A549 (cell line): ENCODE measurements at regions not wholly inside any gene's neighbourhood (a gene's known extent, or its start where the extent isn't known, plus 50 kb on each side); places are given as distances from the start of the nearest gene placed in this dataset.

ENCODE experiments used
- CHD2 ChIP-seq: fragments of 150-350 bp; IDR thresholded peaks from 2 replicates; pipeline ENCODE4 v1.6.1; 2014; ENCODE audit warnings: low read length; ENCODE audit not compliant: partially characterized antibody
- EP300 ChIP-seq, 2 experiments: fragments of >200 bp; sonication (Bioruptor Twin); formaldehyde crosslinking; IDR thresholded peaks; 2 replicates in 1 of 2; 3 replicates in 1 of 2; pipeline ENCODE4 v1.6.1; 2016 to 2017
- JUNB ChIP-seq: fragments of >200 bp; sonication (Bioruptor Twin); formaldehyde crosslinking; IDR thresholded peaks from 2 replicates; pipeline ENCODE4 v1.6.1; 2016
- KDM5A ChIP-seq: fragments of 200-600 bp; sonication (generic); IDR thresholded peaks from 2 replicates; pipeline ENCODE4 v1.6.1; 2016; ENCODE audit warnings: antibody characterized with exemption, mild to moderate bottlenecking
- MAX ChIP-seq: IDR thresholded peaks from 2 replicates; pipeline ENCODE4 v1.6.1; 2012
- POLR2A ChIP-seq: IDR thresholded peaks from 2 replicates; pipeline ENCODE4 v1.6.1; 2012; ENCODE audit warnings: mild to moderate bottlenecking, low read length
- TF ChIP-seq, protein P1 (sequence below): fragments of >200 bp; sonication (Bioruptor Twin); formaldehyde crosslinking; IDR thresholded peaks from 3 replicates; pipeline ENCODE4 v1.5.1; 2016
- TF ChIP-seq, protein P2 (sequence below): fragments of 450-650 bp; IDR thresholded peaks from 2 replicates; pipeline ENCODE4 v1.6.1; 2014; ENCODE audit warnings: antibody characterized with exemption

DNA sequence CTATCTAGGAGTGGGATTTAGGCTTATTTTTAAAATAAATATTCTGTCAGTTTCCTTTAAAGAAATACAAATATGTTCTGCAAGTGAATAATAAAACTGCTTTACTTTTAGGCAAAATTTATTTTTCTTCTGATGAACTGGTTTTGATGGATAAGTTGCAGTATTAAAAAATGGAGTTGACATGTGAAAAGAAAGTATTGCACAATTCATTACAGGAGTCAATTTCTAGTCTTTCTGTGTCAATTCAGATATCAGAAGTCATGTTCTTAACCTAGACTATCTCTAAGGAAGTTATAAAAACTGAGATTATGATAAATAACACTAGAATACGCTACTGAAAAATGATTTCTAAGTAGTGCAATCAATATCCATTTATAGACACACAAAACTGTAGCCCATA is 270.2 kb upstream of the TMPRSS15 start:
- TF ChIP-seq POLR2A (no peak), KDM5A (no peak), MAX (no peak), EP300 (IDR thresholded peaks at IDR 0.05) (no peak), CHD2 (no peak), JUNB (no peak)
- TF ChIP-seq, protein P1, sequence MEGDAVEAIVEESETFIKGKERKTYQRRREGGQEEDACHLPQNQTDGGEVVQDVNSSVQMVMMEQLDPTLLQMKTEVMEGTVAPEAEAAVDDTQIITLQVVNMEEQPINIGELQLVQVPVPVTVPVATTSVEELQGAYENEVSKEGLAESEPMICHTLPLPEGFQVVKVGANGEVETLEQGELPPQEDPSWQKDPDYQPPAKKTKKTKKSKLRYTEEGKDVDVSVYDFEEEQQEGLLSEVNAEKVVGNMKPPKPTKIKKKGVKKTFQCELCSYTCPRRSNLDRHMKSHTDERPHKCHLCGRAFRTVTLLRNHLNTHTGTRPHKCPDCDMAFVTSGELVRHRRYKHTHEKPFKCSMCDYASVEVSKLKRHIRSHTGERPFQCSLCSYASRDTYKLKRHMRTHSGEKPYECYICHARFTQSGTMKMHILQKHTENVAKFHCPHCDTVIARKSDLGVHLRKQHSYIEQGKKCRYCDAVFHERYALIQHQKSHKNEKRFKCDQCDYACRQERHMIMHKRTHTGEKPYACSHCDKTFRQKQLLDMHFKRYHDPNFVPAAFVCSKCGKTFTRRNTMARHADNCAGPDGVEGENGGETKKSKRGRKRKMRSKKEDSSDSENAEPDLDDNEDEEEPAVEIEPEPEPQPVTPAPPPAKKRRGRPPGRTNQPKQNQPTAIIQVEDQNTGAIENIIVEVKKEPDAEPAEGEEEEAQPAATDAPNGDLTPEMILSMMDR = no peak
- TF ChIP-seq, protein P2, sequence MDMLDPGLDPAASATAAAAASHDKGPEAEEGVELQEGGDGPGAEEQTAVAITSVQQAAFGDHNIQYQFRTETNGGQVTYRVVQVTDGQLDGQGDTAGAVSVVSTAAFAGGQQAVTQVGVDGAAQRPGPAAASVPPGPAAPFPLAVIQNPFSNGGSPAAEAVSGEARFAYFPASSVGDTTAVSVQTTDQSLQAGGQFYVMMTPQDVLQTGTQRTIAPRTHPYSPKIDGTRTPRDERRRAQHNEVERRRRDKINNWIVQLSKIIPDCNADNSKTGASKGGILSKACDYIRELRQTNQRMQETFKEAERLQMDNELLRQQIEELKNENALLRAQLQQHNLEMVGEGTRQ = no peak
